ENCODE measurements at regions not wholly inside any gene's neighbourhood (a gene's known extent, or its start where the extent isn't known, plus 50 kb on each side); places are given as distances from the start of the nearest gene placed in this dataset.

- no peaks in the 10 kb centered on the region for H3K36me3 ChIP-seq (ENCODE audit: control insufficient read depth, insufficient read depth, low read length)
- in situ Hi-C loops (cut with MboI) = no loop called here
- TF ChIP-seq ELF4 (CRISPR knock-in tag; IDR thresholded peaks at IDR 0.05) (no peak), MITF (IDR thresholded peaks at IDR 0.05) (no peak), MECOM (CRISPR knock-in tag; IDR thresholded peaks at IDR 0.05) (no peak), PBX2 (CRISPR knock-in tag; IDR thresholded peaks at IDR 0.05; ENCODE audit: low read depth) (no peak), PBX2 (tag; conservative IDR thresholded peaks at IDR 0.05; ENCODE audit: low read depth) (no peak), E2F8 (IDR thresholded peaks at IDR 0.05; ENCODE audit: low read depth, partially characterized antibody) (no peak), EP300 (IDR thresholded peaks at IDR 0.05; ENCODE audit: low read length) (no peak)
- 0% methylated on average over 5 of the region's 8 CpGs for WGBS (ENCODE audit: insufficient coverage, low coverage, missing lambda C conversion rate)
- POLR2A ChIA-PET = no interaction called here
- ATAC-seq (no peak), FAIRE-seq (no peak), DNase-seq (ENCODE audit: extremely low read depth in 1 of 4, low spot score in 3 of 4) (no peak)
- H3K4me3 ChIP-seq = no peak overlapping the region
- intact Hi-C loops (cut with micrococcal nuclease) = no loop called here
- BruUV-seq (replicated peaks) = no TSS peak
- H2AFZ ChIP-seq (ENCODE audit: low read depth, low read length) = no peak overlapping the region
- CTCF ChIA-PET (ENCODE audit: low intra/inter-chr PET ratio) = no interaction called here
- no peak overlapping the region for H3K27ac ChIP-seq (ENCODE audit: extremely low read depth, low read depth, low read length)
- H3K4me2 ChIP-seq (ENCODE audit: insufficient read depth, low read length) = no peak overlapping the region
- H3K27me3 ChIP-seq (ENCODE audit: control insufficient read depth in 2 of 2, insufficient read depth in 2 of 2, low read length in 2 of 2) = no peaks in the 10 kb centered on the region
- no peaks in the 10 kb centered on the region for H4K20me1 ChIP-seq (replicated peaks; ENCODE audit: control insufficient read depth, insufficient read depth, low read length)
- H3K9me3 ChIP-seq (replicated peaks; ENCODE audit: control insufficient read depth, insufficient read depth, low read depth, low read length) = no peaks in the 10 kb centered on the region
- no peaks in the 10 kb centered on the region for H3K9me1 ChIP-seq (ENCODE audit: control insufficient read depth, insufficient read depth, low read length)
- no peaks in the 10 kb centered on the region for H3K4me1 ChIP-seq (replicated peaks in 1 of 2; ENCODE audit: control insufficient read depth in 2 of 2, insufficient read depth in 2 of 2, low read length in 2 of 2)
- no peaks in the 10 kb centered on the region for H3K79me2 ChIP-seq (ENCODE audit: control insufficient read depth, insufficient read depth, low read length)
- no peak overlapping the region for H3K9ac ChIP-seq (ENCODE audit: insufficient read depth in 1 of 2, low read depth in 2 of 2, low read length in 2 of 2)
These were observed 561.2 kb upstream of the C9orf72 start for GRCh38 chr9:28134446-28134976.

Data from K562 (cell line).